NCI-H2029 (cell line): ENCODE measurements at regions not wholly inside any gene's neighbourhood (a gene's known extent, or its start where the extent isn't known, plus 50 kb on each side); places are given as distances from the start of the nearest gene placed in this dataset.

Source experiments
- DNase-seq: peaks from one replicate; lab custom pipeline; 2025; lab: John Stamatoyannopoulos, UW

DNA sequence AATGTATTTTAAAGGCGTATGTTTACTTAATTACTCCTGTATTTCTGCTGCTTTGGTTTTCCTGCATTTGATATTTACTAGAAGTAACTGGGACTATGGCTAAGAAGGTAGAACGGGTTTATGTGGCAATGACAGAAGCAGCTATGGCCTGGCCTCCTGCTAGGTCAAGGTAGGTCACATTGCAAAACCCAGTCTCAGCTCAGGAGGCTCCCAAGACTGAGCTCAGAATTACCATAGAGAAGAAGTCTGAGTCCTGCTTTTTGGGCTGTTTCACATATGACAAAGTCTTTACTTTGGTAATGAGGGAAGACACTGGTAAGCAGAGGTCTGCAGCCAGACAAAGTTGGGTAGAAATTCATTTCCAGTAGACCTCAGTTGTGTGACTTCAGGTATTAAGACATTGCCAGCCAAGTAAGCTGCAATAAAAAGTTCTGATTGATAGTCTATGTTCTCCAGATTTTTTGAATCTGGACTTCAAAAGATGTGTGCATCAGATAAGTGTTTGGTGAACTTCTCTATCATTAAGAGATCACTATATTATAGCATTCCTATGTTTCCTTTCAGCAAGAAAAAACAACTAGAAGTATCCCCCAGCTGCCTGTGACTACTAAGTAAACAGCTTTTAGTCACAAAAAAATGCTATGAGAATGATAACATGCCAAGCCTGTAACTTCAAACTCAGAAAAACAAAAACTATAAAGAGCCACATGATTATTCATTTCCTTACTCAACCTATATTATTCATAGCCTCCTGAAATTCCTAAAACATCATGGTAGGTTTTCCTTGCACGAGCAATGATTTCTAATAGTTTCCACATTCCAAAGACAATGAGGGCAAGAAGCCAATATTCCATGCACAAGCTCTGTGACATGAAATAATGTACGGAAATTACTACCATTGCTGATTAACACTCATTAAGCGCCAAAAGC is 312.3 kb downstream of the HAO1 start:
- DNase-seq, result no peak

DNA sequence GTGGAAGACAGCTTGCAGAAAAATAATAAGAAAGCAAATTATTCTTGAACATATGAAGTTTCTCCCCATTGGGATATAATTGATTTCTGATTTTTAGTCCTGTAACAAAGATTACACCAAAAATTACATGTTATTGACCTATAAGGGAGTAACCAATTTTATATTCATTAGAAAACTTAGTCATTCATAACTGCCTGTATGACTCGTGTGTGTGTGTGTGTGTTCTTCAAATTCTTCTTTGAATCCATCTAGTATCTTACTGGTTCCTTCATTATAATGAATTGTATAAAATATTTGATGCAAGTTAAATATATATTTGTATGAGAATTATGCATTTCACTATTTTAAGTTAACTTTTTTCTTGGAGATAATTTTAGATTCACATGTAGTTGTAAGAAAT is 310.4 kb downstream of the HAO1 start:
- DNase-seq, result no peak

DNA sequence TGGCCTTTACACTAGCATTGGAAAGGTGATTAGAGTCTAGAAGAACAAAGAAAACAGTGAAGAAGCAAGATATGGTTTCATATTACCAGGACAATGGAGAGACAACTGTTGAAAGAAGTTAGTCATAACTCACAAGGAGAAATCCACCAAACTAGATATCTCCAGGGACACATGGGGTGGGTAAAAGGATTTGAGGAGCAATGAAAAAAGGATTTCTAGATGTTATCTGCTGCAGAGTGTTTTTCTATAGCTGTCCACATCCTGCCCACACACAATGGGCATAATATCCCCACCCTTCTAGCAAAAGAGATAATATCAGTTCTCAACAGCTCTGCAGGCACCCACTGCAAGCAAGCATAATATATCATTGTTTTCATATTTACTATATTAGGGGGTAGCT is 303.1 kb downstream of the HAO1 start:
- DNase-seq, result no peak

DNA sequence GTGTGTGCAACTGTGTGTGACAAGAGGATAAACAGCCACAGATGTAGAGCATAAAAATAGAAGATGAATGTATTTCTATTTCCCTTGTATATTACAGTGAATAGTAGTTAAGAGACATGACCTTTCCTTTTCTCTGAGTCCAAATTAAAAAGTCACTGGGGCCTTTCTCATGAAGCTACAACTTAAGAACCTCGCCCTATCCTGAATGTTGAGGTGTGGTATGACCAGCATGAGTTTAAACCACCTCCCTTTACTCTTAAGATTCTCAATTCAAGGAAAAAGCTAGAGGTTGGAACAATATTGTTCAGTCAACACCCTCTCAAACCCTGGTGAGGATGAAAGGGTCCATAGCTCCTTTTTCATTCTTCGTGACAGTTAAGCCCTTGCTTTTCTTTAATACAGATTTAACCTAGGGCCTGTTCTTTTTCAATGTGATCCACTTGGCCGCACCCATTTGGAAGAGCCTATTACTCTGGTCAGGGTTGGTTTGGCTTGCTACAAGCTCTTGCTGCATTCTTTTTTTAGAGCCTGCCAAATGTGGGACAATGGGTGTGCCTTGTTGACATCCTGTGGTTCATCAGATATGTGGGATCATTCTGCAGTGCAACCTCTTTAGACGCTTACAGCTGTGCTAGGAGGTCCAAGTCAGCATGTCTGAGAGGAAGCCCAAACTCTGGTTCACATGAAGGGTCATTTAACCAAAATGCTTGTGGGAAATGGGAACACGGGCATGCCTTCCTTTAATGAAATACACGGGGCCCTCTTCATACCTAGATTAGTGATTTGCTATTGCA is 290.0 kb downstream of the HAO1 start:
- DNase-seq, result no peak

DNA sequence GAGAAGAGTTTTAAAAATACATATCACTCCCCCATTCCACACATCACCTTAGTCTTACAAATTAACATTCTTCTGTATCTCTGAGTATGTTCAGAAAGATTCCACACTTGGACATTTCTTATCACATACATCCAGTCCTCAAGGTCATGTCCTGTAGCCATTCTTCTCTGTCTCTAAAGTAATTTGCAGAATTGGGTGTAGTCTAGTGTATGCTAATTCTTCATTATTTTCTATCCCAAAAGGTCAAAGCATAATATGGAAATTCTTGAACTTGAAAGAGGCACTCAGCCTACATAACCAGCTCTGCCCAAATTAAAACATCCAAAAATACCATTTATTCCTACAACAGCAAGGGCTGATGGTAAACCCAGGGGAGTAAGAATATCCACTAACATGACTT is 286.0 kb downstream of the HAO1 start:
- DNase-seq, result no peak

DNA sequence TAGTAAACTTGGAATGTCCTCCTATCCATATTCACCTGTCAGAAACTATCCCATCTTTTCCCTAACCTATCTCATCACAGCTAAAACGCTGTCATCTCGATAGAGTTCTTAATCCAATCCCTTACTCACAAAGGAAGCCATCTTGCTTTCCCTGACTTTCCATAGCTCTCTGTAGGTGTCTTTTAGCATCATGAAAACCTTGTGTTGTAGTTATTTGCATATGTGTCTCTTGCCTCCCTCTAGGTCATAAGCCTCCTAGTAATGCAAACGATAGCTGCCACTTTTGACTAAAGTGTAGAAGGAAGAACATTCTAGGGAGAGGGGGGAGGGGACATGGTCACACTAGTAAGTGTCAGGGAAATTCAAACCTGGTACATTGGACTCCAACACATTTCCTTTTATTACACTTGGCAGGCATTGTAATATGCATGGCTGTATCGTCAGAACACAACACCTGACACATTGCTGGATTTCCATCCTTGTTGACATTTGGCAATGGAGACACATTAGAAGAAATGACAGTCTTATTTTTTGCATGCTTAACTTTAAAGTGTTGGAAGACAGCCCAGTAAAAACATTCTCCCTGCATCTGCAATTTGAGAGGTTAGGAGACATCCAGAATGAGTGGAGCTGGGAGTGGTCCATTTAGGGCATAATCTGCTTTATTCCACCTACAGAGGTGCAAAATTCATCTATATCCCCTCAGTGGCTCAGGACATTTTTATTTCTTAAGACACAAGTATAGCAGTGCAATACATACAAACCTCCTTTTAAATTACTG is 283.4 kb downstream of the HAO1 start:
- DNase-seq, result no peak

DNA sequence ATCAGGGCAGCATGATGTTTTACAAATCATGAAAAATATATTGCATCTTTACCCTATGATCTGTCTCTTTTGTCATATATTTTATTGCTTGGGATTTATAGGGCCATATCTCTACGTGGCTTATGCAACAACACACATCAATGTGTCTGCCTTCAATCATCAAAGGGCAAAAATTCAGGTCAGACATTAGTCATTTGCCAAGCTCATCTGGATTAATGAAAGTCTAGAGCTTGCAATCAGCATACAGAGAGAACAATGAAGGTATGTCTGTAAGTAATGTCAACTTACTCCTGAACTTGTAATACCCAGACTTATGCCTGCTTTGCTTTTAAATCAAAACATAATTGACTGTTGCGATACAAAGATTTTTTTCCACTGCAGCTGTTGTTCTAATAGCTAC is 282.7 kb downstream of the HAO1 start:
- no peak for DNase-seq

DNA sequence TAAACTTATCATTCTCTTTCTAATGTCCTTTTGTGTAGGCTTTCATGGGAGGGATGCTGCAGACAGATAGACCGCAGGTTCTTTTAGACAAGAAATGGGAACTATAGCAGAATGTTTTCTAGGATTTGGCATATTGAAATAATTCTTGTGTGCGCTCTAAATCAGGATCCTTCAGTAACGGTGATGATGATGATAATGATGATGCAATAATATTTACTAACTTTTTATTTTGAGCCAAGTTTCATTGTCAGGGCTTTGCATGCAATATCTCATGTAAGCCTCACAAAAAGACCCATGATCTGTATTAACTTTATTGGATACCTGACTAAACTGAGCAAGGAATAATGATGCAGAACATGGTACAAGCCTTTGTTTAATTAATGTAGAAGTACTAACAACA is 280.1 kb downstream of the HAO1 start:
- no peak for DNase-seq

DNA sequence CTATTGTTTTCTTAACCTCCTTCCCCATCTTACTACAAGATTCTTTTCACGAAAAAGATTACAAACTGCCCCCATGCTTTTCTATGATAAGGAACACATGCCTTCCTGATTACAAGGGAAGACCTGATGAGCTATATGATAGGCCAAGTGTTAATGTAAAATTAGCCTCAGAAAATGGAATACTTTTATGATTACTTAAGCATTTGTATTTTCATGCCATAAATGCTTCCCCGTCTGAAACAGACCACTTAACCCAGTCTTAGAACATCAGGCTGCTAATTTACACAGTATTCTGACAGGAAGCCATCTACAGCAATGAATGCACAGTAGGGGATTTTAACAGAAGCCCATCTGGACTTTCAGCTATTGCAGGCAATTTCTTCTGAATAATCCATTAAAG is 274.9 kb downstream of the HAO1 start:
- no peak for DNase-seq

DNA sequence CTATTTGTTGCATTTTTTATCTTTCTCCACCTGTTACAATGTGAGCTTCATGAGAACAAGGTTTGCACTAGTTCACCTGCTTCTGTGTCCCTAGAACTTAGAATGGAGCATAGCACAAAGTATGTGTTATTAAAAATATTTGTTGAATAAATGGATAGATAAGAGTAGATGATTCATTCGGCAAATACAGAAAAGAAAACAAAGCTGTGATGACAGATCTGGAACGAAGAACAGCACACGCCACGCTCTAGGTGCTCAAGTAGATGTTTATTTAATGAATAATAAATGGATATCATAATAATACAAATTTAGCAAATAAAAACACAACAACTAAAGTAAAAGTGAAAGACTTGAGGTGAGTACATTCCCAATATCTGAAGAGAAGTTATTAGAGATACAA is 273.1 kb downstream of the HAO1 start:
- DNase-seq, result no peak

DNA sequence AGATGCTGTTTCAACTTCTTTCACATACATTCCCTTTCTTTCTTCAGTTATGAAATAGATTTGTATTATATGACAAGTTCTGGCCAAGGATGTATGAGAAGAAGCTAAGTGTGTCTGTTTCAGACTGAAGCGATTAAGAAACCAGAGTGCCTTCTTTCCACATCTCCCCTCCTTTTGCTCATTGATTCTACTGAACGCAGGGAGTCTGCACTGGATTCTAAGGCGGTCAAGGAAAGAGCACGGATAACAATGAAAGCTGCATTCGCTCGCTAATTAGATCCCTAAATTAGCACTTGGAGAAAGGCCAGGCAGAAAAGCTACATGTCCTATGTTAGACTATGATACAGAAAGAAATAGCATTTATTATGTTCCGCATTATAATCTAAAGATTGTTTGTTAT is 267.7 kb downstream of the HAO1 start:
- no peak for DNase-seq

DNA sequence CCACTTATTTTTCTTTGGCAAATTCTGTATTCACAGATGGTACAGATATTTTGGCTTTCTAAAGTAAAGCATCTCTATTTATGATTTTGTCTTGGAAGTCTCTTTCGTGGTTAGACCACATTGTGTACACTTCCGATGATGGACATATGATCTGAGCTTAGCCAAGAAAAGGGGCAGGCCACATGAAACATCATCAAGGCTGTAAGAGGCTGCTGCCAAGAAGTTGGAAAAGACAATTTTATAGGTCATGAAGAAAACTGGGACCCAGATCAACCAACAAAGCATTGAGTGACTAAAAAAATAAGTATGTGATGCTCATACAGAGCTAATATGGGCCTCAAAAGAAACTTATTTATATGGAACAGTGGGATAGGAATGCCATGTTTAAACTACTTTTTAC is 266.4 kb downstream of the HAO1 start:
- DNase-seq, result no peak

DNA sequence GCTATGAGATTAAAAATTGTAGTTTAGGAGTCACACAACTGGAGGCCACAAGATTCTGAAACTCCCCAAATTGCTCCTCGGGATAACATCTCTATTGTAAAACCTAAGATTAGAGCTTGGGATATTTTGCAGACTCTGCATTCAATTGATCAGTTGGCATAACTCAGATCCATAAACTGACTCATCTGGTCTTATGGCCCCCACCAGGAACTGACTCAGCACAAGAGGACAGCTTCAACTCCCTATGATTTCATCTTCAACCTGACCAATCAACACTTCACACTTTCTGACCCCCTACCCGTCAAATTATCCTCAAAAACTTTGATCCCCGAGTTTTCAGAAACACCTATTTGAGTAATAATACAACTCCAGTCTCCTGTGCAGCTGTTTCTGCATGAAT is 257.3 kb downstream of the HAO1 start:
- DNase-seq, result no peak

DNA sequence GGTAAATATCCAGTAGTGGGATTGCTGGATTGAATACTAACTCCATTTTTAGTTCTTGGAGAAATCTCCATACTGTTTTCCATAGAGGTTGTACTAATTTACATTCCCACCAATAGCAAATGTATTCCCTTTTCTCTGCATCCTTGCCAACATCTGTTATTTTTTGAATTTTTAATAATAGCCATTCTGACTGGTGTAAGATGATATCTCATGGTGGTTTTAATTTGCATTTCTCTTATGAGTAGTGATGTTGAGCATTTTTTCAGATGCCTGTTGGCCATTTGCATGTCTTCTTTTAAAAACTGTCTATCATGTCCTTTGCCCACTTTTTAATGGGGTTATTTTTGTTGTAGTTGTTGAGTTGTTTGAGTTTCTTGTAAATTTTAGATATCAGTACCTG is 253.2 kb downstream of the HAO1 start:
- no peak for DNase-seq

DNA sequence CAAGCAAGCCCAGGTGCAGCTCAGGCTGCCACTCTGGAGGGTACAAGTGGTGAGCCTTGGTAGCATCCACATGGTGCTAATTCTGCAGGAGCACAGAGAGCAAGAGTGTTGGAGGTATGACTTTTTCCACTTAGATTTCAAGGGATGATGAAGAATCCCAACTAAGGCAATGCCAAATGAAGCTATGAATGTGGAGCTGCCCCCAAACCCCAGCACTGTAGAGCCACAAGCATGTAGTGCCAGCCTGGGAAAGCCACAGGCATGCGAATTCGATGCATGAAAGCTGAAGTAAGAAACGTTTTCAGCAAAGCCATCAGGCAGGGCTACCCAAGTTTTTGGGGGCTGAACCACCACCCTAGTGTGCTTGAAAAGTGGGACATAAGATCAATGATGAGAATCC is 251.1 kb downstream of the HAO1 start:
- DNase-seq, result no peak

DNA sequence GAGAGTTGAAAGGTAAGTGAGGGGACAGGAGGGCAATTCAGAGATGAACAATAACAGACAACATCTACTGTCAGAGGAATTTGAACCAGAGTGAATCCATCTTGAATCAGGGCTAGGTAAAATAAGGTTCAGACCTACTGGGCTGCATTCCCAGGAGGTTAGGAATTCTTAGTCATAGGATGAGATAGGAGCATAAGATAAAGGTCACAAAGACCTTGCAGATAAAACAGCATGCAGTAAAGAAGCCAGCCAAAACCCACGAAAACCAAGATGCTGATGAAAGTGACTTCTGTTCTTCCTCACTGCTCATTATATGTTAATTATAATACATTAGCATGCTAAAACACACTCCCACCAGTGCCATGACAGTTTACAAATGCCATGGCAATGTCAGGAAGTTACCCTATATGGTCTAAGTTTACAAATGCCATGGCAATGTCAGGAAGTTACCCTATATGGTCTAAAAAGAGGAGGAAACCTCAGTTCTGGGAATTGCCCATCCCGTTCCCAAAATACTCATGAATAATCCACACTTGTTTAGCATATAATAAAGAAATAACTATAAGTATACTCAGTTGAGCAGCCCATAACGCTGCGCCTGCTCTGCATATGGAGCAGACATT is 248.5 kb downstream of the HAO1 start:
- DNase-seq, result no peak

DNA sequence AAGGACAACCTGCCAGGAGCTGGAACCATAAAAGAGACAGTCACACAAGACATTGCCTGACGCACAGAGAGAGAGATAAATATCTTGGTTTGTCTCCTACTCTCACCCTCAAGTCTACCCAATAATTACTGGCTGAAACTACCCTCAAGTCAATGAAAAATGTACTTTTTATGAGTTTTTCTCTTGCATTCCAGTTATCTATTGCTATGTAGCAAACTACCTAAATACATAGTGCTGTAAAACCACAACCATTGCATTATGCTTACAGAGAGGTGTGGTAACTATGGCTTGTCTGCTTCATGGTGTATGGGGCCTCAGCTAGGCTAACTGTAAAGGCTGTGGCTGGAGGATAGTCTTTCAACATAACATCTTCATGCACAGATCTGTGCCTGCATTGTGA is 247.8 kb downstream of the HAO1 start:
- no peak for DNase-seq

DNA sequence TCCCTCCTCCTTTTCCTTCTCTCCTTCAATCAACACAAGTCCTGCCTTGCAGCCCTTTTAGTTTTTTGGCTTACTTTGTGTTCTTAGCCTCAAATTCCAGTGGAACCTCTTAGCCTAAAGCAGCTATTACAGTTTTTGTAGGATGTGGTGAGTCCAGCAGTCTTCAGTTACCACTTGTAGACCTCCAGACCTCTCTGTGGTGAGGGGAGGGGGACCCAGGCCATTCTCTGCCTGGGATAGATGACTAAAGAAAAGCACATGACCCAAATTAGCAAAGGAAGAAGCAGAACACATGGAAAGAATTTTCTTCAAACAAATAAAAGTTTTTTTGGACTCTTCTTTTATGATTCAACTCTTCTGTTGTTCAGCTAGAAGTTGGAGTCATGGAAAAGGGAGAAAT is 246.5 kb downstream of the HAO1 start:
- no peak for DNase-seq

DNA sequence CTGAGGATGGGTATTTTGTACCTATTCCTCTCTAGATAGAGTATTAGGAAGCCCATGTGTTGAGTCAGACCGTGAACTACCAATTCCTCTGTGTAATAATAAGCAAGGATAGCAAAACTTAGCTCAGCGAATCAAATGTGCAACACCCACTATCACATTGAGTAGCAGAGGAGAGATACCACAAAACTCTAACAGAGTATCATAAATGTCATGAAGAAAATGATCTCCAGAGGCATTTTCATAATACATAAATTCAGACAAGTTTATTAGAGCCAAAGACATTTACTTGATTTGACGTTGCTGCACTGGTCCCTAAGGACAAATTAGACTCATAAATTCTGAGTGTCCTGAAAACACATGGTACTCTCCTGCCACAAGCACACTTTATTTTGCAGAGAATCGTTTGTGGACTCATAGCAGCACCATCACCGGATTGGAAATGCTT is 245.2 kb downstream of the HAO1 start:
- DNase-seq, result no peak

DNA sequence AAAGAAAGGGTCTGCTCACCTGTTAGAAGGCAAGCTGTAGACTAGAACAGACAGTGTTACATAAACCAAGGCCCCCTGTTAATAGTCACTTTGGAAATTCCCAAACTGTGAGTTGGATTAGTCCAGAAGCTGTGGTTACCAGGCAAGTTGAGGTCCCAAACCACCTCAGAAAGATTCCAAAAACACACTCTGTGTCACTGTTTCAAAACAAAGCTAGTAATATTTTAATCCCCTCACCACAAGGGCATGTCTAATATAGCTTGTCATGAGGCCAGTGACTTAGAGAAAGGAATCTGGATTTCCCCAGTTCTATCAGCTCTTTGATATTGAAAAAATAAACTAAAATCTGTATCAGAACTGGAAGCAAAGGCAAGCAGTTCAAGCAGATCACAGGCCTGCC is 244.6 kb downstream of the HAO1 start:
- no peak for DNase-seq

DNA sequence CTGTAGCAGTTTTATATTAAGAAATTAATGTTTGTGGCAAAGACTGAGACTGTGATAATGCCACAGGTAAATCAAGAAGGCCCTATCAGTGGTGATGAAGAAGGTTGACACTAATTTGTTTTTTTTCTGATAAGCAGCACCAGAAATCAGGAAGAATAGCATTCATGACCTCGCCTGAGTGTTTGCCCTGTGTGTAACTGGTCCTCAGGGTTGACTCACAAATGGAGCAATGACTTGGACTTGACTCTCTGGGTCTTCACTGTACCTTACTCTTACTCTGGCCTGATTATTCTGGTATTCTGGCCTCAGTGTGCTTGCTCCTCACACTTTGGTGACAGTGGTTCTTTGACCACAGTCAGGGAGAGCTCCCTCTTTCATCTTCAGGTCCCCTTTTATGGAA is 243.9 kb downstream of the HAO1 start:
- no peak for DNase-seq

DNA sequence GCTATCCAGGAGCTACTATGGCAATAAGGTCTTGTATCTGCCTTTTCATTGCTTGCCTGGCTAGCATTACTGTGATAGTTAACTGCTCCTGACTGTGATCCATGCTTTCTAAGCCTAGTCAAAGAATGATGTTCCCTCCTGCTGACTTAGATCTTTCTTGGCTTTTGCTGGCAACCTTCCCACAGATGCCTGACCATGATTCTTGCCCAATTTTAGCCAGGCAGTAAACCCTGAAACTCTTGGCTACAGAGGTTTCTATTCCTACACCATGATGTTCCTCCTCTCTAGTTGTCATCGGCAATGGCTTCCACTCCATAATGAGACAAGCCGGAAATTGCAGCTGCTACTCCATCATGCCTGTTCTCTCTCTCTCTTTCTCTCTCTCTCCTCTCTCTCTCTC is 238.1 kb downstream of the HAO1 start:
- DNase-seq, result no peak
